HG03575 (cell line): ENCODE measurements at regions not wholly inside any gene's neighbourhood (a gene's known extent, or its start where the extent isn't known, plus 50 kb on each side); places are given as distances from the start of the nearest gene placed in this dataset.

Experiments used
- ATAC-seq: cut with Tn5 transposase; IDR thresholded peaks from one replicate; pipeline ENCODE4 v1.9.1; 2021; ENCODE audit not compliant: unreplicated experiment, insufficient number of reproducible peaks, low FRiP score; ENCODE audit errors: extremely low read depth

GRCh38 chr6:4678506-4679300 is 97.5 kb upstream of the CDYL start:
- no peak for ATAC-seq

- no peak for ATAC-seq
Measured at GRCh38 chr6:4677751-4678065, 98.5 kb upstream of the CDYL start.

- no peak for ATAC-seq
Measured at GRCh38 chr6:4677011-4677750, 99.0 kb upstream of the CDYL start.

GRCh38 chr6:4676016-4676415 is 100.2 kb upstream of the CDYL start:
- ATAC-seq = no peak

- no peak for ATAC-seq
Measured at GRCh38 chr6:4675121-4675520, 101.1 kb upstream of the CDYL start.

GRCh38 chr6:4673861-4674260 is 102.3 kb upstream of the CDYL start:
- no peak for ATAC-seq

- no peak for ATAC-seq
Measured at GRCh38 chr6:4672772-4673171, 103.4 kb upstream of the CDYL start.

- ATAC-seq = no peak
Measured at GRCh38 chr6:4671587-4672115, 104.6 kb upstream of the CDYL start.

- no peak for ATAC-seq
Measured at GRCh38 chr6:4670824-4671409, 105.3 kb upstream of the CDYL start.

- no peak for ATAC-seq
Measured at GRCh38 chr6:4670290-4670689, 105.9 kb upstream of the CDYL start.

- ATAC-seq = no peak
Measured at GRCh38 chr6:4668271-4669179, 107.7 kb upstream of the CDYL start.

- ATAC-seq = no peak
Measured at GRCh38 chr6:4667591-4667990, 108.6 kb upstream of the CDYL start.

- no peak for ATAC-seq
Measured at GRCh38 chr6:4666886-4667513, 109.2 kb upstream of the CDYL start.

GRCh38 chr6:4665489-4666417 is 110.5 kb upstream of the CDYL start:
- no peak for ATAC-seq

- no peak for ATAC-seq
Measured at GRCh38 chr6:4664911-4665310, 111.3 kb upstream of the CDYL start.

- ATAC-seq = no peak
Measured at GRCh38 chr6:4664117-4664626, 112.0 kb upstream of the CDYL start.

GRCh38 chr6:4662886-4663285 is 113.3 kb upstream of the CDYL start:
- ATAC-seq = no peak
